Tibial nerve (tissue), 4 donors: ENCODE measurements at regions not wholly inside any gene's neighbourhood (a gene's known extent, or its start where the extent isn't known, plus 50 kb on each side); places are given as distances from the start of the nearest gene placed in this dataset.

Experiments
- DNase-seq, 2 donors: peaks; one replicate each; pipeline ENCODE4 v3.0.0-alpha.2; 2019; ENCODE audit warnings: low spot score in 2 of 2
- H3K27ac ChIP-seq, 4 donors: fragments of 200-600 bp; sonication (generic) in 3 of 4; one replicate each; pipeline ENCODE4 v1.5.1; 2017 to 2019; ENCODE audit warnings: mild to moderate bottlenecking in 1 of 4
- H3K27me3 ChIP-seq, 2 donors: fragments of 200-600 bp; sonication (generic) in 1 of 2; one replicate each; pipeline versions ENCODE4 v1.5.1 to v1.6.0; 2017 to 2019
- H3K36me3 ChIP-seq, 3 donors: fragments of 200-600 bp; sonication (generic); one replicate each; pipeline ENCODE4 v1.5.1; 2018 to 2019
- H3K4me1 ChIP-seq, 4 donors: fragments of 200-600 bp; sonication (generic) in 3 of 4; one replicate each; pipeline ENCODE4 v1.5.1; 2017 to 2019
- H3K4me3 ChIP-seq, 4 donors: fragments of 200-600 bp; sonication (generic) in 3 of 4; one replicate each; pipeline ENCODE4 v1.5.1; 2017 to 2019; ENCODE audit warnings: mild to moderate bottlenecking in 1 of 4, moderate library complexity in 1 of 4
- H3K9me3 ChIP-seq, 4 donors: fragments of 200-600 bp; sonication (generic) in 3 of 4; one replicate each; pipeline ENCODE4 v1.5.1; 2017 to 2019
- CTCF ChIP-seq, 5 experiments: fragments of 200-600 bp in 3 of 5; fragments of 450-650 bp in 2 of 5; sonication (generic) in 3 of 5; IDR thresholded peaks; one replicate each; pipeline ENCODE4 v1.5.1; 2016 to 2019; ENCODE audit warnings: antibody characterized with exemption in 5 of 5, mild to moderate bottlenecking in 3 of 5, moderate library complexity in 2 of 5
- EP300 ChIP-seq, 2 donors: sonication (generic); formaldehyde crosslinking; IDR thresholded peaks; one replicate each; pipeline ENCODE4 v1.6.1; 2017; ENCODE audit warnings: antibody characterized with exemption in 2 of 2, mild to moderate bottlenecking in 1 of 2
- POLR2A ChIP-seq, 2 donors: fragments of 450-650 bp; IDR thresholded peaks; one replicate each; pipeline ENCODE4 v1.6.1; 2017; ENCODE audit warnings: antibody characterized with exemption in 2 of 2, mild to moderate bottlenecking in 2 of 2, moderate library complexity in 2 of 2
- WGBS, 2 donors: methylation state at CpG; one replicate each; pipeline ENCODE4 v1.1.5; 2018; 5-methylcytosine and 5-hydroxymethylcytosine counted together

- H3K27ac ChIP-seq = no peak overlapping the region
- no peak for DNase-seq
- H3K4me1 ChIP-seq = peaks cover 0 to 6% (median 0%) of the 10 kb centered on the region in 4 donors
- 65 to 71% methylated on average over 5 of the region's 5 CpGs for WGBS, 2 donors
- H3K36me3 ChIP-seq = no peaks in the 10 kb centered on the region
- no peak overlapping the region for H3K4me3 ChIP-seq
- TF ChIP-seq CTCF (IDR thresholded peaks at IDR 0.05) (no peak), EP300 (IDR thresholded peaks at IDR 0.05) (no peak), POLR2A (IDR thresholded peaks at IDR 0.05) (no peak)
- H3K27me3 ChIP-seq = no peaks in the 10 kb centered on the region
- no peaks in the 10 kb centered on the region for H3K9me3 ChIP-seq
These were observed 470.5 kb downstream of the MIAT start for GRCh38 chr22:27127911-27128310.

DNA sequence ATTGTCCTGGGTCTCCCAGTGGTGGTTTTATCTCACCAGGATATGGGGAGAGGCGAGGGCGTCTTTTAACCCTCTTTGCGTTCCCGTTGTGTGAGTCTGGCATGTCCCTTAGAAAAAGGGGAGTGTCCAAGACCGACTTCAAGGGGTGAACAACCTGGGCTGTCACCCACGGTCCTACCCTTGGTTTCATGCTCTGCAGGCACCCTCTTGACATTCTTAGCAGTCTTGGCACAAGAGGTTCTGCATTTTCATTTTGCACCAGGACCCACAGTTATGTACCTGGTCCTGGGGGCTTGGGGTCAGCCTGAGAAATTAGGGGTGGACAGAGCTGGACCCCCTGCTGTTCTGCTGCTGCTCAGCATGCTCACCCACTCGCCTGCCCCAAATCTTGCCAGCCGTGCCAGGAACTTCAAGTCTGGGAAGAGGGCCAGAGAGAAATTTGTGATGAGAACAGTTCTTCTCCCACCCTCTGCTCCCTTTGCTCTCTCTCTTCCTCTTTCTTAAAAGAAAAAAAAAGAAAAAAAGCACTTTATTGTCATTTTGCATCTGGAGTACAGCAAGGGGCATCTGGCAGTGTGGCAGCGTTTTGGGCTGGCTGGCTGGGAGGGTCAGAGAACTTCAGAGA lies 471.2 kb downstream of the MIAT start:
- Histone ChIP-seq H3K9me3 (no peaks in the 10 kb centered on the region), H3K36me3 (no peaks in the 10 kb centered on the region), H3K27me3 (no peaks in the 10 kb centered on the region), H3K4me3 (no peak overlapping the region), H3K4me1 (peaks cover 0 to 12% (median 3%) of the 10 kb centered on the region in 4 donors), H3K27ac (no peak overlapping the region)
- TF ChIP-seq POLR2A (IDR thresholded peaks at IDR 0.05) = no peak
- no peak for DNase-seq
- 54 to 62% methylated on average over 9 of the region's 9 CpGs for WGBS, 2 donors

- 88 to 90% methylated on average over 2 of the region's 2 CpGs for WGBS, 2 donors
- Histone ChIP-seq H3K4me1 (peaks cover 0 to 19% (median 3%) of the 10 kb centered on the region in 4 donors), H3K27ac (no peak overlapping the region), H3K9me3 (no peaks in the 10 kb centered on the region), H3K27me3 (no peaks in the 10 kb centered on the region), H3K36me3 (no peaks in the 10 kb centered on the region), H3K4me3 (no peak overlapping the region)
- TF ChIP-seq POLR2A (IDR thresholded peaks at IDR 0.05) = no peak
- TF ChIP-seq EP300 (IDR thresholded peaks at IDR 0.05) = no peak
- TF ChIP-seq CTCF (IDR thresholded peaks at IDR 0.05) = no peak
- DNase-seq = no peak
These were observed 471.9 kb downstream of the MIAT start for GRCh38 chr22:27129266-27129665.

GRCh38 chr22:27130906-27131305 lies 473.5 kb downstream of the MIAT start:
- H3K4me3 ChIP-seq = no peak overlapping the region
- H3K4me1 ChIP-seq = peaks cover 0 to 26% (median 7%) of the 10 kb centered on the region in 4 donors
- H3K36me3 ChIP-seq = no peaks in the 10 kb centered on the region
- peaks cover 0 to under 1% (median 0%) of the 10 kb centered on the region in 4 donors for H3K9me3 ChIP-seq
- TF ChIP-seq EP300 (IDR thresholded peaks at IDR 0.05) (no peak), CTCF (IDR thresholded peaks at IDR 0.05) (no peak), POLR2A (IDR thresholded peaks at IDR 0.05) (no peak)
- DNase-seq = no peak
- WGBS, 2 donors = 69 to 71% methylated on average over 4 of the region's 4 CpGs
- no peaks in the 10 kb centered on the region for H3K27me3 ChIP-seq
- no peak overlapping the region for H3K27ac ChIP-seq

DNA sequence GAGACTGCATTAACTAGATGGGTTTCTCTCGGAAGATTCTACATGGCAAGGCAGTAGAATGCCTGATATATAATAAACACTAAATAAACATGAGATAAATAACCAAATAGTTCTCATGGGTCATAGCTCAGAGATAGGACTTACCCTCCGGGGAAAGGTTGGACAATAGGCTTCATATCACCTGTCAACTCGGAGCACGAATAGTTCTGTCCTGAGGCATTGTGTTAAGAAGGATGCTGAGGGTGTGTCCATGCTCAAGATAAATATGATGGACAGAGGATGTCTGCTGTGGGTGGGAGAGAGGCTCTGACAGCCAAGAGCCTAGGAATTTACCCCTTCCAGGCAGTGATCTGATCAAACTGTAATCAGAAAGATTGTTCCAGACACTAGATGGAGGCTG lies 474.0 kb downstream of the MIAT start:
- WGBS, 2 donors = 67 to 70% methylated on average over 4 of the region's 4 CpGs
- Histone ChIP-seq H3K9me3 (peaks cover 0 to 5% (median 0%) of the 10 kb centered on the region in 4 donors), H3K4me3 (no peak overlapping the region), H3K36me3 (no peaks in the 10 kb centered on the region), H3K4me1 (peaks cover 0 to 26% (median 7%) of the 10 kb centered on the region in 4 donors), H3K27ac (no peak overlapping the region), H3K27me3 (no peaks in the 10 kb centered on the region)
- no peak for TF ChIP-seq POLR2A (IDR thresholded peaks at IDR 0.05)
- TF ChIP-seq CTCF (IDR thresholded peaks at IDR 0.05) = no peak
- no peak for TF ChIP-seq EP300 (IDR thresholded peaks at IDR 0.05)
- DNase-seq = no peak
